ENCODE measurements at regions not wholly inside any gene's neighbourhood (a gene's known extent, or its start where the extent isn't known, plus 50 kb on each side); places are given as distances from the start of the nearest gene placed in this dataset.

GRCh38 chr7:130985361-130985760 lies 251.4 kb upstream of the KLF14 start:
- Histone ChIP-seq H3K27me3 (ENCODE audit: control insufficient read depth in 3 of 3, insufficient read depth in 3 of 3, low read length in 2 of 3) (no peaks in the 10 kb centered on the region), H3K4me1 (ENCODE audit: control insufficient read depth in 5 of 5, insufficient read depth in 5 of 5, low read length in 5 of 5) (peaks cover 0 to 31% (median 2%) of the 10 kb centered on the region in 5 donors), H3K9me3 (ENCODE audit: control insufficient read depth in 4 of 4, insufficient read depth in 3 of 4, low read length in 3 of 4) (no peaks in the 10 kb centered on the region), H3K4me3 (no peak overlapping the region), H3K36me3 (ENCODE audit: control insufficient read depth in 4 of 4, insufficient read depth in 4 of 4, low read length in 4 of 4) (peaks cover 0 to 6% (median 0%) of the 10 kb centered on the region in 4 donors), H3K9ac (ENCODE audit: insufficient read depth in 1 of 2, low read length in 2 of 2) (no peak overlapping the region), H3K27ac (ENCODE audit: low read depth in 1 of 2, low read length in 1 of 2) (peak overlapping the region in 1 of 2 donors; percentile 76)
- no peak for TF ChIP-seq CTCF (IDR thresholded peaks at IDR 0.05; ENCODE audit: control extremely low read depth, extremely low read depth)
- ATAC-seq (ENCODE audit: insufficient read depth, low FRiP score) (no peak), DNase-seq (no peak)
- 87 to 92% methylated on average over 4 of the region's 4 CpGs for WGBS, 2 donors

- peaks cover 0 to 31% (median 2%) of the 10 kb centered on the region in 5 donors for H3K4me1 ChIP-seq (ENCODE audit: control insufficient read depth in 5 of 5, insufficient read depth in 5 of 5, low read length in 5 of 5)
- H3K36me3 ChIP-seq (ENCODE audit: control insufficient read depth in 4 of 4, insufficient read depth in 4 of 4, low read length in 4 of 4) = peaks cover 0 to 6% (median 0%) of the 10 kb centered on the region in 4 donors
- 37 to 62% methylated on average over 7 of the region's 7 CpGs for WGBS, 2 donors
- no peaks in the 10 kb centered on the region for H3K9me3 ChIP-seq (ENCODE audit: control insufficient read depth in 4 of 4, insufficient read depth in 3 of 4, low read length in 3 of 4)
- no peak overlapping the region for H3K4me3 ChIP-seq
- no peak overlapping the region for H3K9ac ChIP-seq (ENCODE audit: insufficient read depth in 1 of 2, low read length in 2 of 2)
- no peak for TF ChIP-seq CTCF (IDR thresholded peaks at IDR 0.05; ENCODE audit: control extremely low read depth, extremely low read depth)
- no peaks in the 10 kb centered on the region for H3K27me3 ChIP-seq (ENCODE audit: control insufficient read depth in 3 of 3, insufficient read depth in 3 of 3, low read length in 2 of 3)
- peak in 2 of 3 donors; percentile 50 to 55 for DNase-seq
- H3K27ac ChIP-seq (ENCODE audit: low read depth in 1 of 2, low read length in 1 of 2) = peak overlapping the region in 1 of 2 donors; percentile 63
- peak; percentile 48 for ATAC-seq (ENCODE audit: insufficient read depth, low FRiP score)
These were observed 252.3 kb upstream of the KLF14 start for GRCh38 chr7:130986261-130986690.

- H3K36me3 ChIP-seq (ENCODE audit: control insufficient read depth in 4 of 4, insufficient read depth in 4 of 4, low read length in 4 of 4) = peaks cover 0 to 6% (median 0%) of the 10 kb centered on the region in 4 donors
- ATAC-seq (ENCODE audit: insufficient read depth, low FRiP score) = no peak
- no peaks in the 10 kb centered on the region for H3K27me3 ChIP-seq (ENCODE audit: control insufficient read depth in 3 of 3, insufficient read depth in 3 of 3, low read length in 2 of 3)
- peak overlapping the region in 1 of 2 donors; percentile 77 for H3K27ac ChIP-seq (ENCODE audit: low read depth in 1 of 2, low read length in 1 of 2)
- H3K9me3 ChIP-seq (ENCODE audit: control insufficient read depth in 4 of 4, insufficient read depth in 3 of 4, low read length in 3 of 4) = no peaks in the 10 kb centered on the region
- H3K9ac ChIP-seq (ENCODE audit: insufficient read depth in 1 of 2, low read length in 2 of 2) = no peak overlapping the region
- WGBS, 2 donors = 77 to 84% methylated on average over 4 of the region's 4 CpGs
- no peak for DNase-seq
- H3K4me1 ChIP-seq (ENCODE audit: control insufficient read depth in 5 of 5, insufficient read depth in 5 of 5, low read length in 5 of 5) = peaks cover 0 to 31% (median 2%) of the 10 kb centered on the region in 5 donors
- H3K4me3 ChIP-seq = no peak overlapping the region
- TF ChIP-seq CTCF (IDR thresholded peaks at IDR 0.05; ENCODE audit: control extremely low read depth, extremely low read depth) = no peak
These were observed 253.1 kb upstream of the KLF14 start for GRCh38 chr7:130987092-130987491.

DNA sequence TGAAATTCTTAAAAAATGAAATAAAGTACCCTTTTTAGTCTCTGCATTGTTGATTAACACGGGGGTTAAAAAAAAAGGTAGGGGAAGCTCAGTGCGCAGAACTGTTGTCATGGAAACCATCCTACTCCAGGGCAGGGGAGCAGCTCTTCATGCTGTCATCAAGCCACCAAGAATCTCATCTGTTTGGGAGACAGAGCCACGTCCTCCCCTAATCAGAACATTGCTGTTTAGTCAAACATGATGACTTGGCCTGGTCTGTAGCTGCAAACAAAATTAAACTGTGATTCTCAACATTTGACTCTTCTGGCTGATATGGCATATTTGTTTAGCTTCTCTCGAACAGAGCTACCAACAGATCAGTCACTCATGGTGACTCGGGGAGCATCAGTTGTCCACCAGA lies 254.4 kb upstream of the KLF14 start:
- H3K27me3 ChIP-seq (ENCODE audit: control insufficient read depth in 3 of 3, insufficient read depth in 3 of 3, low read length in 2 of 3) = no peaks in the 10 kb centered on the region
- peak overlapping the region in 1 of 2 donors; percentile 42 for H3K27ac ChIP-seq (ENCODE audit: low read depth in 1 of 2, low read length in 1 of 2)
- no peaks in the 10 kb centered on the region for H3K9me3 ChIP-seq (ENCODE audit: control insufficient read depth in 4 of 4, insufficient read depth in 3 of 4, low read length in 3 of 4)
- peaks cover 0 to 31% (median 2%) of the 10 kb centered on the region in 5 donors for H3K4me1 ChIP-seq (ENCODE audit: control insufficient read depth in 5 of 5, insufficient read depth in 5 of 5, low read length in 5 of 5)
- no peak for TF ChIP-seq CTCF (IDR thresholded peaks at IDR 0.05; ENCODE audit: control extremely low read depth, extremely low read depth)
- H3K9ac ChIP-seq (ENCODE audit: insufficient read depth in 1 of 2, low read length in 2 of 2) = no peak overlapping the region
- no peak for DNase-seq
- no peak overlapping the region for H3K4me3 ChIP-seq
- peaks cover 0 to under 1% (median 0%) of the 10 kb centered on the region in 4 donors for H3K36me3 ChIP-seq (ENCODE audit: control insufficient read depth in 4 of 4, insufficient read depth in 4 of 4, low read length in 4 of 4)
- WGBS, 2 donors = 55 to 58% methylated on average over 5 of the region's 5 CpGs
- no peak for ATAC-seq (ENCODE audit: insufficient read depth, low FRiP score)
